Colon (tissue), 2 donors: ENCODE measurements at regions not wholly inside any gene's neighbourhood (a gene's known extent, or its start where the extent isn't known, plus 50 kb on each side); places are given as distances from the start of the nearest gene placed in this dataset.

Experiments used
- FAIRE-seq: peaks from 2 replicates; lab custom pipeline; 2012; peaks lifted over from hg19 to GRCh38; lab: Jason Lieb, UNC
- donor health status: control.
- donor health status: control.

- FAIRE-seq: no peak
These were observed 506.0 kb upstream of the FMR1 start for GRCh38 chrX:147405764-147406163.

- FAIRE-seq: no peak
These were observed 508.7 kb upstream of the FMR1 start for GRCh38 chrX:147403040-147403439.

GRCh38 chrX:147378767-147379166 lies 533.0 kb upstream of the FMR1 start:
- peak; percentile 33 for FAIRE-seq

GRCh38 chrX:147377728-147378127 lies 534.0 kb upstream of the FMR1 start:
- peak; percentile 64 for FAIRE-seq

- FAIRE-seq: no peak
These were observed 534.9 kb upstream of the FMR1 start for GRCh38 chrX:147376601-147377422.

- no peak for FAIRE-seq
These were observed 546.8 kb upstream of the FMR1 start for GRCh38 chrX:147364896-147365295.

- FAIRE-seq: no peak
These were observed 537.1 kb upstream of the CXorf51A start for GRCh38 chrX:147351644-147352043.

GRCh38 chrX:147343467-147343866 lies 528.9 kb upstream of the CXorf51A start:
- FAIRE-seq: no peak

GRCh38 chrX:147342197-147342596 lies 527.7 kb upstream of the CXorf51A start:
- no peak for FAIRE-seq

- no peak for FAIRE-seq
These were observed 526.4 kb upstream of the CXorf51A start for GRCh38 chrX:147340947-147341346.

- FAIRE-seq: no peak
These were observed 519.3 kb upstream of the CXorf51A start for GRCh38 chrX:147333821-147334220.

GRCh38 chrX:147322496-147322895 lies 508.0 kb upstream of the CXorf51A start:
- no peak for FAIRE-seq

GRCh38 chrX:147315483-147315882 lies 500.9 kb upstream of the CXorf51A start:
- no peak for FAIRE-seq
